PC-9 (cell line): ENCODE measurements at regions not wholly inside any gene's neighbourhood (a gene's known extent, or its start where the extent isn't known, plus 50 kb on each side); places are given as distances from the start of the nearest gene placed in this dataset.

ENCODE experiments used
- EZH2 ChIP-seq: fragments of 200-600 bp; sonication (generic); IDR thresholded peaks from 2 replicates; pipeline ENCODE4 v1.8.0; 2017; ENCODE audit warnings: antibody characterized with exemption, low read depth
- TF ChIP-seq, protein P1 (sequence below): fragments of 200-600 bp; sonication (generic); conservative IDR thresholded peaks from 2 replicates; pipeline ENCODE4 v1.6.1; 2017; ENCODE audit warnings: mixed run types, antibody characterized with exemption, mild to moderate bottlenecking, moderate library complexity

DNA sequence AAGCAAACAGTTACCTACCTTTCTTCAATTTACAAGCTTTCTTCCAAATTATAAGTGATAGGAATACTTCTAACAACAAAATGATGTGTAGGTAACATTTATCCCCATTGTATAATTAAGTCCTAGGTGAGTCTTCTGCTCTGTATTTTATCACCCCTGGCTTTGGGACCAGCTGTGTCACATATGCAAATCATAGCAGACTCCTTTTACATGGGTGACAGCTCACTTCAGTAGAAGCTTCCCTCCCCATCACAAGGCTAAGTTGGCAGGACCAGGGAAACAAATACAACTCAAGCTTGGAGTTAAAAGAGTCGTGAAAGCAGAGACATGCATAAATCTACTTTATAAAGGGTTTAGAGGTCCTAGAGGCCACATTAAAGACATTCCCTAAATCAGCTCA, 121.1 kb upstream of the RUNX1 start:
- TF ChIP-seq, protein P1, sequence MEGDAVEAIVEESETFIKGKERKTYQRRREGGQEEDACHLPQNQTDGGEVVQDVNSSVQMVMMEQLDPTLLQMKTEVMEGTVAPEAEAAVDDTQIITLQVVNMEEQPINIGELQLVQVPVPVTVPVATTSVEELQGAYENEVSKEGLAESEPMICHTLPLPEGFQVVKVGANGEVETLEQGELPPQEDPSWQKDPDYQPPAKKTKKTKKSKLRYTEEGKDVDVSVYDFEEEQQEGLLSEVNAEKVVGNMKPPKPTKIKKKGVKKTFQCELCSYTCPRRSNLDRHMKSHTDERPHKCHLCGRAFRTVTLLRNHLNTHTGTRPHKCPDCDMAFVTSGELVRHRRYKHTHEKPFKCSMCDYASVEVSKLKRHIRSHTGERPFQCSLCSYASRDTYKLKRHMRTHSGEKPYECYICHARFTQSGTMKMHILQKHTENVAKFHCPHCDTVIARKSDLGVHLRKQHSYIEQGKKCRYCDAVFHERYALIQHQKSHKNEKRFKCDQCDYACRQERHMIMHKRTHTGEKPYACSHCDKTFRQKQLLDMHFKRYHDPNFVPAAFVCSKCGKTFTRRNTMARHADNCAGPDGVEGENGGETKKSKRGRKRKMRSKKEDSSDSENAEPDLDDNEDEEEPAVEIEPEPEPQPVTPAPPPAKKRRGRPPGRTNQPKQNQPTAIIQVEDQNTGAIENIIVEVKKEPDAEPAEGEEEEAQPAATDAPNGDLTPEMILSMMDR: no peak
- no peak for TF ChIP-seq EZH2
